ENCODE measurements at regions not wholly inside any gene's neighbourhood (a gene's known extent, or its start where the extent isn't known, plus 50 kb on each side); places are given as distances from the start of the nearest gene placed in this dataset.
"Not testable (repeated sequence)": the region's sequence is repeated elsewhere in the genome, so short reads cannot be mapped to it uniquely, and the experiment has no call there.

DNA sequence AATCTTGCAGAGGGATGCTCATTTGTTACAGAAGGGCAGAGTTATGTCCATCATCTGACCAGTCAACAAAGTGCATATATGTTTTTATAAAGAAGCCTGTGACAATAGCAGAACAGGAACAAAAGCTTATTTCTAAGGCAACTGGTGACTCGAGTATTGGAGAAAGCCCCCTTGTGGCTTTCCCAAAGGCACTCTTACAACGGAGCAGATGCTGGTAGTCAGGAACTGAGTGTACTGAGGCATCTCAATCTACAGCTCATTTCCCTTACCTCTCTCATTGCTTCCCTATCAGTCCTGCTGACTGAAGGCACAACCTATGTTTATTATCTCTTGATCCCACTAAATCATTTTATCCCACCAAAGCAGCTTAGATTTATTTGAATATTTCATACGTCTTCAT is 557.1 kb upstream of the CHAC2 start:
- in situ Hi-C loops (cut with MboI; ENCODE audit: low sequenced_read_pairs in 4 of 4): no loop called here

DNA sequence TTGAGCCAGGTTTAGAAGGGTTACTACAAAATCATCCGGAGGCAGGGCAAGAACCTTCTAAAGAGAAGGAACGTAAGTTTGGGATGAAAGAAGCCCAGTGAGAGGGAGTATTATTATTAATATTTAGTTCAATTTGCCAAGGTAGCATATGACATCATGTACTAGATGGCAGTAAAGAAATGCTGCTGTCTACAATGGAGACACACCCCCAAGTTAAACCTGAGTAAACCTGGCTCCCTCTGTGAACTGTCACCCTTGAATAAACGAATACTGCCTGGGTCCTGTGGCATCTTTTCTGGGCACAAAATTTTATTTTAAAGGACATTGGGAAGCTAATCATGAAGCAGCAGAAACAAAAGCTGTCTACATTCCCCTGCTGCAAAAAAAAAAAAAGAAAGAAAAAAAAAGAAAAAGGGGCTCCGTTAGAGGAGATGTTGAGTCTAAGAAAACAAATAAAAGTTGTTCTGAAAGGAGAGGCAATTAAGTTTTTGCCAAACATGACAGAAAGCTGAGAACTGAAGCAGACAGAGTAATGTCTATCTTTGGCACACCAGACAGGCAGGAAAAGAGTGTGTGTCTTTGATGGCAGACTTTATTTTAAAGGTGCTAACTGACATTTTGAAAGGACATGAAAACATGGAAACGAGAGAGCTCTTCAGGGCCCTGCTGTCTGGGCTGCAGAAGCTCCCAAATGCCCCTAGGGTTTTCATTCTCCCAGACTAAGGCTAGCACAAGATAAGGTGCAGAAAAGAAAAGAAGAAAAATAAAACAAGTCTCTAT is 557.7 kb upstream of the CHAC2 start:
- no peaks in the 10 kb centered on the region for H3K4me1 ChIP-seq
- ATAC-seq (no peak), DNase-seq (no peak)
- H3K36me3 ChIP-seq: no peaks in the 10 kb centered on the region
- no peak for TF ChIP-seq POLR2A (IDR thresholded peaks at IDR 0.05)
- TF ChIP-seq, protein P1, sequence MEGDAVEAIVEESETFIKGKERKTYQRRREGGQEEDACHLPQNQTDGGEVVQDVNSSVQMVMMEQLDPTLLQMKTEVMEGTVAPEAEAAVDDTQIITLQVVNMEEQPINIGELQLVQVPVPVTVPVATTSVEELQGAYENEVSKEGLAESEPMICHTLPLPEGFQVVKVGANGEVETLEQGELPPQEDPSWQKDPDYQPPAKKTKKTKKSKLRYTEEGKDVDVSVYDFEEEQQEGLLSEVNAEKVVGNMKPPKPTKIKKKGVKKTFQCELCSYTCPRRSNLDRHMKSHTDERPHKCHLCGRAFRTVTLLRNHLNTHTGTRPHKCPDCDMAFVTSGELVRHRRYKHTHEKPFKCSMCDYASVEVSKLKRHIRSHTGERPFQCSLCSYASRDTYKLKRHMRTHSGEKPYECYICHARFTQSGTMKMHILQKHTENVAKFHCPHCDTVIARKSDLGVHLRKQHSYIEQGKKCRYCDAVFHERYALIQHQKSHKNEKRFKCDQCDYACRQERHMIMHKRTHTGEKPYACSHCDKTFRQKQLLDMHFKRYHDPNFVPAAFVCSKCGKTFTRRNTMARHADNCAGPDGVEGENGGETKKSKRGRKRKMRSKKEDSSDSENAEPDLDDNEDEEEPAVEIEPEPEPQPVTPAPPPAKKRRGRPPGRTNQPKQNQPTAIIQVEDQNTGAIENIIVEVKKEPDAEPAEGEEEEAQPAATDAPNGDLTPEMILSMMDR (IDR thresholded peaks at IDR 0.05 in 4 of 5, conservative IDR thresholded peaks at IDR 0.05 in 1 of 5): no peak
- H3K27me3 ChIP-seq: no peaks in the 10 kb centered on the region
- no peak overlapping the region for H3K27ac ChIP-seq
- H3K4me3 ChIP-seq: no peak overlapping the region
- in situ Hi-C loops (cut with MboI; ENCODE audit: low sequenced_read_pairs in 4 of 4): no loop called here
- no peaks in the 10 kb centered on the region for H3K9me3 ChIP-seq
- intact Hi-C loops (cut with DNase I; ENCODE audit: low total_unique reads): no loop called here

More for the DNA sequence above, 557.1 kb upstream of the CHAC2 start:
- ATAC-seq: no peak
- intact Hi-C loops (cut with DNase I; ENCODE audit: low total_unique reads): no loop called here
- H3K36me3 ChIP-seq: no peaks in the 10 kb centered on the region
- H3K27me3 ChIP-seq: no peaks in the 10 kb centered on the region
- TF ChIP-seq, protein P1 (IDR thresholded peaks at IDR 0.05 in 4 of 5, conservative IDR thresholded peaks at IDR 0.05 in 1 of 5): no peak
- no peak for TF ChIP-seq POLR2A (IDR thresholded peaks at IDR 0.05)
- no peak for DNase-seq
- H3K9me3 ChIP-seq: no peaks in the 10 kb centered on the region
- no peak overlapping the region for H3K4me3 ChIP-seq
- H3K27ac ChIP-seq: no peak overlapping the region
- H3K4me1 ChIP-seq: no peaks in the 10 kb centered on the region

DNA sequence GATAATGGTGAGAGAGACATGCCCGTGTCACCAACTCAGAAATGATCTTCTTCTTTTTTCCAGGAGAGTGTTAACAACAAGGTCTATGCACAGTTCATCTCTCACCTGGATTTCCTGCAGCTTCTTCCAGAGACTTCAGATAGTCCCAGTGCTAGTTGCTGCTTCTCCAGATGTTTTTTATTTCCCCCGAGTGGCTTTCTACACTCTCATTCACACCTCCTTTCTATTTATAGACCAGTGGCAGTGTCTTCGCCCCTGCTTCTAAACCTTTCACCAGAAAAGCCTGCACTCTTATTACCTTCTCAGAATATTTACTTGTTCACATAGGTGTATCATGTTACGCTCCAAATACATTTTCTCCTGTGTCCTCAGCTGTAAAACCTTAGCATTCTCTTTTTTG is 558.8 kb upstream of the CHAC2 start:
- DNase-seq (no peak), ATAC-seq (no peak)
- in situ Hi-C loops (cut with MboI; ENCODE audit: low sequenced_read_pairs in 4 of 4): no loop called here
- intact Hi-C loops (cut with DNase I; ENCODE audit: low total_unique reads): no loop called here
- H3K4me1 ChIP-seq: no peaks in the 10 kb centered on the region
- no peak for TF ChIP-seq POLR2A (IDR thresholded peaks at IDR 0.05)
- TF ChIP-seq, protein P1 (IDR thresholded peaks at IDR 0.05 in 4 of 5, conservative IDR thresholded peaks at IDR 0.05 in 1 of 5): no peak
- H3K27ac ChIP-seq: no peak overlapping the region
- H3K27me3 ChIP-seq: no peaks in the 10 kb centered on the region
- H3K4me3 ChIP-seq: no peak overlapping the region
- H3K36me3 ChIP-seq: no peaks in the 10 kb centered on the region
- H3K9me3 ChIP-seq: no peaks in the 10 kb centered on the region

DNA sequence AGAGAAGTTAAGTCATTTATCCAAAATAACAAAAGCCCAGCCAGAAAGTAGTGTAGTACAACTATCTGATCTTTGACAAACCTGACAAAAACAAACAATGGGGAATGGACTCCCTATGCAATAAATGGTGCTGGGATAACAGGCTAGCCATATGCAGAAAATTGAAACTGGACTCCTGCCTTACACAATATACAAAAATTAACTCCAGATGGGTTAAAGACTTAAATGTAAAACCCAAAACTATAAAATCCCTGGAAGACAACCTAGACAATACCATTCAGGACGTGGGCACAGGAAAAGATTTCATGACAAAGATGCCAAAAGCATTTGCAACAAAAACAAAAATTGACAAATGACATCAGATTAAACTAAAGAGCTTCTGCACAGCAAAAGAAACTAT is 561.4 kb upstream of the CHAC2 start:
- H3K27me3 ChIP-seq; H3K4me1 ChIP-seq; H3K27ac ChIP-seq; H3K4me3 ChIP-seq; ATAC-seq; H3K36me3 ChIP-seq; in situ Hi-C loops (cut with MboI; ENCODE audit: low sequenced_read_pairs in 4 of 4); H3K9me3 ChIP-seq; intact Hi-C loops (cut with DNase I; ENCODE audit: low total_unique reads); DNase-seq: not testable (repeated sequence)

DNA sequence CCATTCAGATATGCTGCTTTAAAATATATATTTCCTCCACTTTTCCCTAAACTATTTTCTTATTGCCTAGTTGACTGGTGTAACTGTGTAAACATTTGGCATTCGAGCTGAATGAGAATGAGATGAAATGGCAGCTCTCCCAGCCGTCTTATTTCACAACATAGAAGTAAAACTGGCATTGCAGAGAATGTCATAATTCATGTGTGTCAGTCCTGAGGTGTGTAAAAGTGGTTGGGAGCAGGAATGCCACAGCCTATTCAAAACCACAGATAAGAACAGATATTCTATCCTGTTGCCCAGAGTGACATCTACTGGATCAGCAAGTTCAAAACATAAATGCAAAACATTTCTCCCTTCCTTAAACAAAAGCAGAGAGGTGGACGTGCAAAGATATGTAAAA is 565.5 kb upstream of the CHAC2 start:
- in situ Hi-C loops (cut with MboI; ENCODE audit: low sequenced_read_pairs in 4 of 4): no loop called here
- Histone ChIP-seq H3K4me1 (no peaks in the 10 kb centered on the region), H3K36me3 (no peaks in the 10 kb centered on the region), H3K4me3 (no peak overlapping the region), H3K27me3 (no peaks in the 10 kb centered on the region), H3K9me3 (no peaks in the 10 kb centered on the region), H3K27ac (no peak overlapping the region)
- ATAC-seq (no peak), DNase-seq (no peak)
- TF ChIP-seq, protein P1 (IDR thresholded peaks at IDR 0.05 in 4 of 5, conservative IDR thresholded peaks at IDR 0.05 in 1 of 5): no peak
- TF ChIP-seq POLR2A (IDR thresholded peaks at IDR 0.05): no peak
- intact Hi-C loops (cut with DNase I; ENCODE audit: low total_unique reads): no loop called here

Measured in gastrocnemius medialis (tissue), 4 donors.